ENCODE measurements at regions not wholly inside any gene's neighbourhood (a gene's known extent, or its start where the extent isn't known, plus 50 kb on each side); places are given as distances from the start of the nearest gene placed in this dataset.

- TF ChIP-seq ZNF407 (CRISPR knock-in tag; IDR thresholded peaks at IDR 0.05; ENCODE audit: not compliant biosample characterization) = no peak
- no peak for TF ChIP-seq ZKSCAN5 (CRISPR knock-in tag; IDR thresholded peaks at IDR 0.05)
- TF ChIP-seq ZBTB34 (CRISPR knock-in tag; IDR thresholded peaks at IDR 0.05) = no peak
- no peak for TF ChIP-seq ZNF329 (CRISPR knock-in tag; IDR thresholded peaks at IDR 0.05; ENCODE audit: low read depth)
Measured at GRCh38 chr14:97780804-97781203, 983.6 kb downstream of the VRK1 start (continued).

All from HepG2 (cell line).